ENCODE measurements at regions not wholly inside any gene's neighbourhood (a gene's known extent, or its start where the extent isn't known, plus 50 kb on each side); places are given as distances from the start of the nearest gene placed in this dataset.

DNA sequence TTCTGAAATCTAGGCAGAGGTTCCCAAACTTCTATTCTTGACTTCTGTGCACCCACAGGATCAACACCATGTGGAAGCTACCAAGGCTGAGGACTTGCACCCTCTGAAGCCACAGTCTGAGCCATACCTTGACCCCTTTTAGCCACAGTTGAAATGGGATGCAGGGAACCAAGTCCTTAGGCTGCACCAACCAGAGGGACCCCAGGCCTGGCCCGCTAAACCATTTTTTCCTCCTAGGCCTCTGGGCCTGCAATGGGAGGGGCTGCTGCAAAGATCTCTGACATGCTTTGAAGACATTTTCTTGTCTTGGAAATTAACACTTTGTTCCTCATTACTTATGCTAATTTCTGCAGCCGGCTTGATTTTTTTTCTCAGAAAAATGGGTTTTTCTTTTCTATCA is 133.9 kb upstream of the TSPAN8 start:
- TF ChIP-seq, protein P1, sequence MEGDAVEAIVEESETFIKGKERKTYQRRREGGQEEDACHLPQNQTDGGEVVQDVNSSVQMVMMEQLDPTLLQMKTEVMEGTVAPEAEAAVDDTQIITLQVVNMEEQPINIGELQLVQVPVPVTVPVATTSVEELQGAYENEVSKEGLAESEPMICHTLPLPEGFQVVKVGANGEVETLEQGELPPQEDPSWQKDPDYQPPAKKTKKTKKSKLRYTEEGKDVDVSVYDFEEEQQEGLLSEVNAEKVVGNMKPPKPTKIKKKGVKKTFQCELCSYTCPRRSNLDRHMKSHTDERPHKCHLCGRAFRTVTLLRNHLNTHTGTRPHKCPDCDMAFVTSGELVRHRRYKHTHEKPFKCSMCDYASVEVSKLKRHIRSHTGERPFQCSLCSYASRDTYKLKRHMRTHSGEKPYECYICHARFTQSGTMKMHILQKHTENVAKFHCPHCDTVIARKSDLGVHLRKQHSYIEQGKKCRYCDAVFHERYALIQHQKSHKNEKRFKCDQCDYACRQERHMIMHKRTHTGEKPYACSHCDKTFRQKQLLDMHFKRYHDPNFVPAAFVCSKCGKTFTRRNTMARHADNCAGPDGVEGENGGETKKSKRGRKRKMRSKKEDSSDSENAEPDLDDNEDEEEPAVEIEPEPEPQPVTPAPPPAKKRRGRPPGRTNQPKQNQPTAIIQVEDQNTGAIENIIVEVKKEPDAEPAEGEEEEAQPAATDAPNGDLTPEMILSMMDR (IDR thresholded peaks at IDR 0.05): no peak
- no peak for TF ChIP-seq POLR2A (IDR thresholded peaks at IDR 0.05)
